GM12872 (cell line): ENCODE measurements at regions not wholly inside any gene's neighbourhood (a gene's known extent, or its start where the extent isn't known, plus 50 kb on each side); places are given as distances from the start of the nearest gene placed in this dataset.

Experiments used
- CTCF ChIP-seq: IDR thresholded peaks from 3 replicates; pipeline ENCODE4 v1.5.1; 2011; ENCODE audit warnings: low read depth, mild to moderate bottlenecking, low read length, moderate library complexity; ENCODE audit not compliant: insufficient read depth

DNA sequence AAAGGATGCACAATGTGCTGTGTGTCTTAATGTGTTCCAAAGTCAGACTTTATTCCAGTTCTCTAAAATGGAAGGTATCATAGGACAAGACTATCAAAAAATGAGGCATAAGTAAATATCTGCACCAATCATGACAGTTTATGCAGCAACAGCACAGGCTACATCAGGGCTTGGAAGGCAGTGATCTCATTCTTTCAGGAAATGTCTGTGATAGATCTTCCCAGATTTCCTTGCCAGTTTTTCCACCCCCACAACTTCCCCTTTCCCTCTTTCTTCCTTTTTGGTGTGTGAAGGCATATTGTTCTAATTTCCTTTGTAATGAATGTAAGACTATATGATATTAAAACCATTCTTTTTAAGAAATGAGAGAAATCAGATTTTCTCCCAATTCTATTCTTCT lies 326.7 kb downstream of the ATP23 start:
- no peak for TF ChIP-seq CTCF

GRCh38 chr12:58269476-58269875 lies 328.1 kb downstream of the ATP23 start:
- TF ChIP-seq CTCF = no peak

- no peak for TF ChIP-seq CTCF
Measured at GRCh38 chr12:58270966-58271705, 329.8 kb downstream of the ATP23 start.

GRCh38 chr12:58272461-58272860 lies 331.1 kb downstream of the ATP23 start:
- TF ChIP-seq CTCF = no peak

- no peak for TF ChIP-seq CTCF
Measured at GRCh38 chr12:58277231-58277630, 335.9 kb downstream of the ATP23 start.

DNA sequence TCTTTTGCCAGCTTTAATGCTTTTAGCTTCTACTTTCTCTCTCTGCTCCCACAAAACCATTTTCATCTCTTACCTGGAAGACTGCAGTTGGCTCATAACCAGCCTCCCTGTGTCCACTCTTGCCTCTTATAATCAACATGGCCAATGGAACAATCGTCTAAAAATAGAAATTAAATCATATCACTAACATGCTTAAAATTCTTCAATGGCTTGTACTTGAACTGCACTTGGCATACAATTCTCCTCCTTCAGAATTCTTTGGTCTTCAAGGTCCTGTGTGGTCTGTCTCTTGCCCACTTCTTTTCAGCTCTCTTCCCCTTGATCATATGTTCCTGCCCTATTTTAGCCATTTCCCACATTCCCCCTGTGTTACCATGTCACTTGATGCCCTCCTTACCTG lies 342.2 kb downstream of the ATP23 start:
- TF ChIP-seq CTCF = no peak

GRCh38 chr12:58285551-58285950 lies 344.2 kb downstream of the ATP23 start:
- no peak for TF ChIP-seq CTCF

DNA sequence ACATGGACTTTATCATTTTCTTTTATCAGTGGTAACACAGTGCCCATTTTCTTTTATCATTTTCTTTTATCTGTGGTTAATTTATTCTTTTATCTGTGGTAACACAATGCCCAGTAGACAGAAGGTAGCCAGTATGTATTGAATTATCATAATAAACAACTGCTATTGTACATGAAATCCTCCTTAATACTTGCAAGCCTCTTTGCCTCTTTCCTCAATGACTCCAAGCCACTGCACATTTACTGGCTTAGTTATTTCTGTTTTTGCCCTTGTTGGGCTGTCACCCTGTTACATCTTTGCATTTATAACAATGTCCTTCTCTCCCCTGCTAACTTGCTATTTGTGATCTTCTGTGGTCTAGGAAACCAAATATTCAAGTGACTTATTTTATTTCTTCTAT lies 345.0 kb downstream of the ATP23 start:
- no peak for TF ChIP-seq CTCF
